Esophagus muscularis mucosa (tissue), 3 donors: ENCODE measurements at regions not wholly inside any gene's neighbourhood (a gene's known extent, or its start where the extent isn't known, plus 50 kb on each side); places are given as distances from the start of the nearest gene placed in this dataset.

ENCODE experiments used
- POLR2A ChIP-seq: fragments of 450-650 bp; IDR thresholded peaks from one replicate; pipeline ENCODE4 v1.6.1; 2017; ENCODE audit warnings: antibody characterized with exemption, moderate library complexity, mild to moderate bottlenecking, low read depth
- POLR2AphosphoS5 ChIP-seq, 2 donors: sonication (generic); formaldehyde crosslinking; IDR thresholded peaks; one replicate each; pipeline ENCODE4 v1.6.1; 2017; ENCODE audit warnings: antibody characterized with exemption in 2 of 2
- TF ChIP-seq, protein P1 (sequence below), 3 experiments: fragments of 200-600 bp in 2 of 3; fragments of 450-650 bp in 1 of 3; sonication (generic) in 2 of 3; IDR thresholded peaks; one replicate each; pipeline ENCODE4 v1.5.1; 2017 to 2019; ENCODE audit warnings: antibody characterized with exemption in 3 of 3, mild to moderate bottlenecking in 2 of 3, moderate library complexity in 1 of 3

DNA sequence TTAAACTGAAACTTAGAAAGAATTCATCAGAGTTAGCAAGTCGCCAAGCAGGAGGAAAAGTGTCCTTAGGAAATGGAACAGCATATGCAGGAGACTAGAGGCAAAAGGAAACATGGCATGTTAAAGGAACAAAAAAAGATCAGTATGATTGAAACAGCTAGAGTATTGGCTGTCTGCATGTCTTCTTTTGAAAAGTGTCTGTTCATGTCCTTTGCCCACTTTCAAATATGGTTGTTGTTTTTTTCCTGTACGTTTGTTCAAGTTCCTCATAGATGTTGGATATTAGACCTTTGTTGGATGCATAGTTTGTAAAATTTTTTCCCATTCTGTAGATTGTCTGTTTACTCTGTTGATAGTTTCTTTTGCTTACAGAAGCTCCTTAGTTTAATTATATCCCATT, 161.6 kb downstream of the NR4A2 start:
- TF ChIP-seq, protein P1, sequence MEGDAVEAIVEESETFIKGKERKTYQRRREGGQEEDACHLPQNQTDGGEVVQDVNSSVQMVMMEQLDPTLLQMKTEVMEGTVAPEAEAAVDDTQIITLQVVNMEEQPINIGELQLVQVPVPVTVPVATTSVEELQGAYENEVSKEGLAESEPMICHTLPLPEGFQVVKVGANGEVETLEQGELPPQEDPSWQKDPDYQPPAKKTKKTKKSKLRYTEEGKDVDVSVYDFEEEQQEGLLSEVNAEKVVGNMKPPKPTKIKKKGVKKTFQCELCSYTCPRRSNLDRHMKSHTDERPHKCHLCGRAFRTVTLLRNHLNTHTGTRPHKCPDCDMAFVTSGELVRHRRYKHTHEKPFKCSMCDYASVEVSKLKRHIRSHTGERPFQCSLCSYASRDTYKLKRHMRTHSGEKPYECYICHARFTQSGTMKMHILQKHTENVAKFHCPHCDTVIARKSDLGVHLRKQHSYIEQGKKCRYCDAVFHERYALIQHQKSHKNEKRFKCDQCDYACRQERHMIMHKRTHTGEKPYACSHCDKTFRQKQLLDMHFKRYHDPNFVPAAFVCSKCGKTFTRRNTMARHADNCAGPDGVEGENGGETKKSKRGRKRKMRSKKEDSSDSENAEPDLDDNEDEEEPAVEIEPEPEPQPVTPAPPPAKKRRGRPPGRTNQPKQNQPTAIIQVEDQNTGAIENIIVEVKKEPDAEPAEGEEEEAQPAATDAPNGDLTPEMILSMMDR (IDR thresholded peaks at IDR 0.05), result no peak
- TF ChIP-seq POLR2A (no peak), POLR2AphosphoS5 (IDR thresholded peaks at IDR 0.05) (no peak)
